PFSK-1 (cell line): ENCODE measurements at regions not wholly inside any gene's neighbourhood (a gene's known extent, or its start where the extent isn't known, plus 50 kb on each side); places are given as distances from the start of the nearest gene placed in this dataset.

ENCODE experiments used
- REST ChIP-seq, 2 experiments: IDR thresholded peaks; 2 replicates each; pipeline versions ENCODE4 v1.6.1 to v1.8.0; 2011 to 2012; ENCODE audit warnings: low read depth in 2 of 2, low read length in 2 of 2, control low read depth in 1 of 2, inconsistent platforms in 1 of 2, mild to moderate bottlenecking in 1 of 2, moderate library complexity in 1 of 2; ENCODE audit not compliant: insufficient read depth in 1 of 2
- SIN3A ChIP-seq: IDR thresholded peaks from 2 replicates; pipeline ENCODE4 v1.6.1; 2012; ENCODE audit warnings: mild to moderate bottlenecking, low read length, moderate library complexity, borderline replicate concordance; ENCODE audit not compliant: insufficient read depth

GRCh38 chr2:204237416-204237815, 300.9 kb downstream of the ICOS start:
- TF ChIP-seq SIN3A (no peak), REST (IDR thresholded peaks at IDR 0.05; ENCODE audit: insufficient read depth in 1 of 2, low read depth in 2 of 2, low read length in 2 of 2) (no peak)
